Prostate gland (tissue), 2 donors: ENCODE measurements at regions not wholly inside any gene's neighbourhood (a gene's known extent, or its start where the extent isn't known, plus 50 kb on each side); places are given as distances from the start of the nearest gene placed in this dataset.

ENCODE experiments used
- CTCF ChIP-seq, 4 experiments: fragments of 200-600 bp in 2 of 4; fragments of 450-650 bp in 2 of 4; sonication (generic) in 2 of 4; IDR thresholded peaks; 1 replicate in 3 of 4; 2 replicates in 1 of 4; pipeline ENCODE4 v1.5.1; 2016 to 2019; ENCODE audit warnings: antibody characterized with exemption in 4 of 4, mild to moderate bottlenecking in 2 of 4, moderate library complexity in 2 of 4
- POLR2A ChIP-seq: fragments of 450-650 bp; IDR thresholded peaks from one replicate; pipeline ENCODE4 v1.6.1; 2016; ENCODE audit warnings: antibody characterized with exemption, mild to moderate bottlenecking

- no peak for TF ChIP-seq CTCF (IDR thresholded peaks at IDR 0.05)
- no peak for TF ChIP-seq POLR2A
Measured at GRCh38 chr6:2407525-2407924, 162.1 kb upstream of the GMDS start.
